H1 (cell line): ENCODE measurements at regions not wholly inside any gene's neighbourhood (a gene's known extent, or its start where the extent isn't known, plus 50 kb on each side); places are given as distances from the start of the nearest gene placed in this dataset.
"Not testable (repeated sequence)": the region's sequence is repeated elsewhere in the genome, so short reads cannot be mapped to it uniquely, and the experiment has no call there.

Experiments used
- CTCF ChIA-PET: fragments of 300-600 bp; sonication (Branson Sonifier 250); formaldehyde crosslinking; loops from one replicate; lab custom pipeline; 2021; ENCODE audit not compliant: partially characterized antibody; lab: Charles Lee
- POLR2A ChIA-PET: fragments of 300-600 bp; sonication (Branson Sonifier 250); formaldehyde crosslinking; loops from one replicate; lab custom pipeline; 2021; ENCODE audit warnings: inconsistent platforms; ENCODE audit not compliant: partially characterized antibody; lab: Charles Lee
- DNase-seq, 2 experiments: peaks; one replicate each; pipeline versions ENCODE4 v3.0.0 to v3.0.0-alpha.2; 2010 to 2022; ENCODE audit warnings: low spot score in 2 of 2, low read depth in 1 of 2, mixed read lengths in 1 of 2
- FAIRE-seq: peaks from 2 replicates; lab custom pipeline; 2011; peaks lifted over from hg19 to GRCh38; lab: Jason Lieb, UNC
- H2AFZ ChIP-seq: 2 replicates; pipeline ENCODE4 v1.8.1; 2012; ENCODE audit warnings: low read length, inconsistent platforms
- H2AK5ac ChIP-seq: 2 replicates; pipeline ENCODE4 v1.6.1; 2013; ENCODE audit warnings: low read depth, low read length
- H2BK120ac ChIP-seq: replicated peaks from 2 replicates; pipeline ENCODE3; 2013; ENCODE audit warnings: low read depth, low read length, inconsistent platforms
- H2BK12ac ChIP-seq: 2 replicates; pipeline ENCODE4 v1.6.1; 2013; ENCODE audit warnings: low read depth, low read length
- H2BK15ac ChIP-seq: 2 replicates; pipeline ENCODE4 v1.6.1; 2013; ENCODE audit warnings: low read length
- H2BK20ac ChIP-seq: 2 replicates; pipeline ENCODE4 v1.6.1; 2013; ENCODE audit warnings: low read length
- H2BK5ac ChIP-seq: 2 replicates; pipeline ENCODE4 v1.6.1; 2013; ENCODE audit warnings: low read depth, low read length
- H3K14ac ChIP-seq: 2 replicates; pipeline ENCODE4 v1.6.1; 2013; ENCODE audit warnings: inconsistent platforms; ENCODE audit not compliant: insufficient read length
- H3K18ac ChIP-seq: 2 replicates; pipeline ENCODE4 v1.6.1; 2013; ENCODE audit warnings: low read length; ENCODE audit errors: extremely low read depth
- H3K23ac ChIP-seq: 2 replicates; pipeline ENCODE4 v1.6.1; 2013; ENCODE audit warnings: inconsistent platforms; ENCODE audit not compliant: insufficient read length
- H3K23me2 ChIP-seq: 2 replicates; pipeline ENCODE4 v1.6.1; 2013; ENCODE audit warnings: low read depth, low read length
- H3K27ac ChIP-seq: 2 replicates; pipeline ENCODE4 v1.6.1; 2011; ENCODE audit warnings: low read depth, low read length, inconsistent platforms
- H3K27me3 ChIP-seq, 4 experiments: replicated peaks in 1 of 4; 1 replicate in 1 of 4; 2 replicates in 3 of 4; pipeline versions ENCODE4 v1.6.1 to v1.8.1; 2011 to 2013; ENCODE audit warnings: low read length in 3 of 4, mild to moderate bottlenecking in 3 of 4, inconsistent platforms in 2 of 4, mixed read lengths in 2 of 4, moderate library complexity in 1 of 4; ENCODE audit not compliant: control insufficient read depth in 3 of 4, insufficient read depth in 3 of 4; ENCODE audit errors: extremely low read depth in 1 of 4
- H3K36me3 ChIP-seq, 4 experiments: 2 replicates each; pipeline versions ENCODE4 v1.6.1 to v1.8.1; 2011 to 2013; ENCODE audit warnings: mild to moderate bottlenecking in 4 of 4, low read length in 3 of 4, moderate library complexity in 2 of 4, control low read depth in 1 of 4, inconsistent platforms in 1 of 4; ENCODE audit not compliant: insufficient read depth in 4 of 4, control insufficient read depth in 2 of 4
- H3K4ac ChIP-seq: replicated peaks from 2 replicates; pipeline ENCODE3; 2013; ENCODE audit warnings: low read length, low read depth, mixed read lengths, inconsistent platforms; ENCODE audit not compliant: insufficient read length
- H3K4me1 ChIP-seq, 4 experiments: replicated peaks in 1 of 4; 1 replicate in 1 of 4; 2 replicates in 3 of 4; pipeline versions ENCODE4 v1.6.1 to v1.8.1; 2011 to 2013; ENCODE audit warnings: low read length in 3 of 4, inconsistent platforms in 2 of 4, mixed read lengths in 1 of 4; ENCODE audit not compliant: insufficient read depth in 4 of 4, control insufficient read depth in 3 of 4
- H3K4me2 ChIP-seq, 2 experiments: 2 replicates each; pipeline versions ENCODE4 v1.6.1 to v1.8.1; 2011 to 2013; ENCODE audit warnings: low read depth in 2 of 2, low read length in 2 of 2, control low read depth in 1 of 2, inconsistent platforms in 1 of 2, mild to moderate bottlenecking in 1 of 2; ENCODE audit not compliant: insufficient read depth in 1 of 2
- H3K4me3 ChIP-seq, 4 experiments: fragments of 200-600, 300-600 bp in 1 of 4; sonication (generic), shearing (Covaris generic), sonication (Bioruptor Twin) in 1 of 4; 2 replicates each; pipeline versions ENCODE4 v1.5.1 to v1.8.1; 2011 to 2016; ENCODE audit warnings: low read length in 4 of 4, low read depth in 3 of 4, control low read depth in 2 of 4, inconsistent platforms in 2 of 4, mild to moderate bottlenecking in 2 of 4, mixed read lengths in 1 of 4, moderate library complexity in 1 of 4; ENCODE audit not compliant: insufficient read depth in 2 of 4; ENCODE audit errors: extremely low read depth in 1 of 4
- H3K56ac ChIP-seq: replicated peaks from 2 replicates; pipeline ENCODE3; 2013; ENCODE audit warnings: low read depth, mild to moderate bottlenecking, mixed read lengths, low read length, inconsistent platforms; ENCODE audit not compliant: insufficient read length
- H3K79me1 ChIP-seq: 2 replicates; pipeline ENCODE4 v1.6.1; 2013; ENCODE audit warnings: low read depth, low read length, control low read depth
- H3K79me2 ChIP-seq, 2 experiments: 2 replicates each; pipeline versions ENCODE4 v1.6.1 to v1.8.1; 2012 to 2013; ENCODE audit warnings: low read length in 2 of 2, mild to moderate bottlenecking in 2 of 2, inconsistent platforms in 1 of 2; ENCODE audit not compliant: insufficient read depth in 2 of 2, control insufficient read depth in 1 of 2
- H3K9ac ChIP-seq, 4 experiments: replicated peaks in 1 of 4; 1 replicate in 1 of 4; 2 replicates in 3 of 4; pipeline versions ENCODE4 v1.6.1 to v1.8.1; 2011 to 2013; ENCODE audit warnings: low read depth in 3 of 4, low read length in 3 of 4, control low read depth in 2 of 4, mild to moderate bottlenecking in 2 of 4, moderate library complexity in 2 of 4, inconsistent platforms in 1 of 4; ENCODE audit errors: extremely low read depth in 1 of 4
- H3K9me3 ChIP-seq, 2 experiments: 2 replicates each; pipeline versions ENCODE4 v1.6.1 to v1.8.1; 2012 to 2013; ENCODE audit warnings: mild to moderate bottlenecking in 2 of 2, moderate library complexity in 2 of 2, control low read depth in 1 of 2, inconsistent platforms in 1 of 2, low read depth in 1 of 2, low read length in 1 of 2, mixed read lengths in 1 of 2; ENCODE audit not compliant: insufficient read depth in 2 of 2
- H4K20me1 ChIP-seq, 2 experiments: replicated peaks in 1 of 2; 2 replicates each; pipeline versions ENCODE3 to v1.8.1; 2011 to 2013; ENCODE audit warnings: inconsistent platforms in 2 of 2, low read length in 2 of 2, mild to moderate bottlenecking in 1 of 2; ENCODE audit not compliant: insufficient read depth in 2 of 2, control insufficient read depth in 1 of 2
- H4K5ac ChIP-seq: 2 replicates; pipeline ENCODE4 v1.6.1; 2013; ENCODE audit warnings: low read length, low read depth, mixed read lengths, inconsistent platforms; ENCODE audit not compliant: insufficient read length
- H4K8ac ChIP-seq: 2 replicates; pipeline ENCODE4 v1.8.0; 2013; ENCODE audit warnings: mild to moderate bottlenecking, moderate library complexity, low read length, inconsistent platforms; ENCODE audit not compliant: insufficient read depth; ENCODE audit errors: extremely low read depth
- H4K91ac ChIP-seq: replicated peaks from 2 replicates; pipeline ENCODE3; 2013; ENCODE audit warnings: low read length, mixed read lengths, inconsistent platforms; ENCODE audit not compliant: insufficient read length
- WGBS, 2 experiments: shearing (Covaris generic) in 1 of 2; methylation state at CpG; one replicate each; pipeline versions ENCODE4 v1.1.6 to v1.1.7; 2013 to 2015; ENCODE audit warnings: low lambda C conversion rate in 2 of 2, mixed read lengths in 2 of 2, inconsistent platforms in 1 of 2, low coverage in 1 of 2, missing lambda C conversion rate in 1 of 2; ENCODE audit not compliant: insufficient replicate concordance in 2 of 2, insufficient coverage in 1 of 2, insufficient read length in 1 of 2; ENCODE audit errors: extremely low coverage in 1 of 2, missing lambda C conversion rate in 1 of 2; 5-methylcytosine and 5-hydroxymethylcytosine counted together

GRCh38 chr2:89236832-89237450 is 545.5 kb downstream of the RPIA start:
- FAIRE-seq, H2BK20ac ChIP-seq, H2BK15ac ChIP-seq, H4K91ac ChIP-seq, H2AK5ac ChIP-seq, H3K27me3 ChIP-seq, H3K27ac ChIP-seq, H3K79me1 ChIP-seq, H3K4ac ChIP-seq, H4K5ac ChIP-seq, H4K20me1 ChIP-seq, H2BK12ac ChIP-seq, H3K23ac ChIP-seq, H3K79me2 ChIP-seq, H3K4me2 ChIP-seq, H3K4me1 ChIP-seq, CTCF ChIA-PET, H2AFZ ChIP-seq, H3K4me3 ChIP-seq, H4K8ac ChIP-seq, DNase-seq, H3K56ac ChIP-seq, H2BK5ac ChIP-seq, H3K9me3 ChIP-seq, H3K36me3 ChIP-seq, H2BK120ac ChIP-seq, H3K14ac ChIP-seq, H3K18ac ChIP-seq, H3K23me2 ChIP-seq, POLR2A ChIA-PET, H3K9ac ChIP-seq: not testable (repeated sequence)
- WGBS, 2 experiments: no CpG with 5 or more reads among the region's 6 CpGs

GRCh38 chr2:89237783-89238182 is 546.3 kb downstream of the RPIA start:
- H4K91ac ChIP-seq, H2AK5ac ChIP-seq, H2BK120ac ChIP-seq, H3K79me1 ChIP-seq, H2BK15ac ChIP-seq, H3K18ac ChIP-seq, H3K56ac ChIP-seq, POLR2A ChIA-PET, H4K5ac ChIP-seq, H3K27ac ChIP-seq, H3K4me1 ChIP-seq, H3K4ac ChIP-seq, H2BK12ac ChIP-seq, H3K79me2 ChIP-seq, H3K9me3 ChIP-seq, DNase-seq, H3K36me3 ChIP-seq, H4K20me1 ChIP-seq, CTCF ChIA-PET, H3K27me3 ChIP-seq, H3K23ac ChIP-seq, H3K4me3 ChIP-seq, H3K9ac ChIP-seq, H3K23me2 ChIP-seq, H2BK5ac ChIP-seq, H3K4me2 ChIP-seq, H2AFZ ChIP-seq, H4K8ac ChIP-seq, H2BK20ac ChIP-seq, FAIRE-seq, H3K14ac ChIP-seq: not testable (repeated sequence)
- no CpG with 5 or more reads among the region's 4 CpGs for WGBS, 2 experiments
